OCI-LY7 (cell line): ENCODE measurements at regions not wholly inside any gene's neighbourhood (a gene's known extent, or its start where the extent isn't known, plus 50 kb on each side); places are given as distances from the start of the nearest gene placed in this dataset.

Source experiments
- BruUV-seq: library from RNA; stranded (reverse); fragments of 400-500 nt; replicated peaks from 2 replicates; lab custom pipeline; 2021; lab: Mats Ljungman, UMichigan
- CTCF ChIA-PET: fragments of 300-600 bp; sonication (Branson Sonifier 250); formaldehyde crosslinking; loops from one replicate; lab custom pipeline; 2022; ENCODE audit warnings: antibody characterized with exemption; ENCODE audit not compliant: unreplicated experiment; lab: Charles Lee
- POLR2A ChIA-PET: fragments of 300-600 bp; sonication (Branson Sonifier 250); formaldehyde crosslinking; loops from one replicate; lab custom pipeline; 2022; ENCODE audit warnings: antibody characterized with exemption; lab: Charles Lee
- DNase-seq: peaks from one replicate; pipeline ENCODE4 v3.0.0-alpha.2; 2015; ENCODE audit warnings: low spot score
- H2AFZ ChIP-seq: fragments of 200-600 bp; sonication (generic), shearing (Covaris generic); 2 replicates; pipeline ENCODE4 v1.6.1; 2014; ENCODE audit warnings: mild to moderate bottlenecking, antibody characterized with exemption, low read length, moderate library complexity
- H3K27ac ChIP-seq: fragments of 200-600 bp; sonication (generic); 2 replicates; pipeline ENCODE4 v1.5.1; 2014; ENCODE audit warnings: mixed run types, low read depth, mild to moderate bottlenecking, moderate library complexity, low read length, inconsistent platforms; ENCODE audit not compliant: poor library complexity, severe bottlenecking
- H3K36me3 ChIP-seq: fragments of 200-600 bp; sonication (generic); 2 replicates; pipeline ENCODE4 v1.6.1; 2014; ENCODE audit warnings: mild to moderate bottlenecking, antibody characterized with exemption, low read length, moderate library complexity, mixed read lengths; ENCODE audit not compliant: insufficient read depth
- H3K4me1 ChIP-seq: fragments of 200-600 bp; sonication (generic); 2 replicates; pipeline ENCODE4 v1.5.1; 2014; ENCODE audit warnings: mild to moderate bottlenecking, low read length; ENCODE audit not compliant: insufficient read depth, poor library complexity, severe bottlenecking
- H3K4me2 ChIP-seq: fragments of 200-600 bp; sonication (generic); 2 replicates; pipeline ENCODE4 v1.6.1; 2014; ENCODE audit warnings: mild to moderate bottlenecking, low read length
- H3K4me3 ChIP-seq: fragments of 200-600 bp; sonication (generic); 2 replicates; pipeline ENCODE4 v1.5.1; 2014; ENCODE audit warnings: mild to moderate bottlenecking, low read depth, low read length; ENCODE audit not compliant: poor library complexity, severe bottlenecking
- H3K79me2 ChIP-seq: fragments of 200-600 bp; sonication (generic); 2 replicates; pipeline ENCODE4 v1.6.1; 2016; ENCODE audit warnings: low read depth, mild to moderate bottlenecking, low read length, moderate library complexity, mixed read lengths; ENCODE audit not compliant: insufficient read depth
- H3K9me2 ChIP-seq: fragments of 200-600 bp; sonication (generic); 2 replicates; pipeline ENCODE4 v1.6.1; 2016; ENCODE audit warnings: mild to moderate bottlenecking, low read length, mixed read lengths; ENCODE audit not compliant: insufficient read depth
- H3K9me3 ChIP-seq: fragments of 200-600 bp; sonication (generic); 2 replicates; pipeline ENCODE4 v1.6.1; 2014; ENCODE audit warnings: mild to moderate bottlenecking, mixed run types, low read length, mixed read lengths
- H4K20me1 ChIP-seq: fragments of 200-600 bp; sonication (generic); 2 replicates; pipeline ENCODE4 v1.6.1; 2014; ENCODE audit warnings: mild to moderate bottlenecking, antibody characterized with exemption, low read length, moderate library complexity, mixed read lengths; ENCODE audit not compliant: insufficient read depth
- CTCF ChIP-seq: fragments of 200-600 bp; sonication (generic); conservative IDR thresholded peaks from 2 replicates; pipeline ENCODE4 v1.5.1; 2014; ENCODE audit warnings: mild to moderate bottlenecking, antibody characterized with exemption, low read length, moderate library complexity, mixed read lengths
- EZH2phosphoT487 ChIP-seq: fragments of 200-600 bp; sonication (generic); IDR thresholded peaks from 2 replicates; pipeline ENCODE4 v1.6.1; 2018; ENCODE audit warnings: low read depth, borderline replicate concordance, mild to moderate bottlenecking, mixed run types, antibody characterized with exemption, low read length, moderate library complexity, mixed read lengths
- intact Hi-C: fragments of 100-400 bp; cut with micrococcal nuclease; formaldehyde crosslinking; loops from one replicate; pipeline ENCODE4 v1.10.0; 2022; ENCODE audit not compliant: unreplicated experiment

DNA sequence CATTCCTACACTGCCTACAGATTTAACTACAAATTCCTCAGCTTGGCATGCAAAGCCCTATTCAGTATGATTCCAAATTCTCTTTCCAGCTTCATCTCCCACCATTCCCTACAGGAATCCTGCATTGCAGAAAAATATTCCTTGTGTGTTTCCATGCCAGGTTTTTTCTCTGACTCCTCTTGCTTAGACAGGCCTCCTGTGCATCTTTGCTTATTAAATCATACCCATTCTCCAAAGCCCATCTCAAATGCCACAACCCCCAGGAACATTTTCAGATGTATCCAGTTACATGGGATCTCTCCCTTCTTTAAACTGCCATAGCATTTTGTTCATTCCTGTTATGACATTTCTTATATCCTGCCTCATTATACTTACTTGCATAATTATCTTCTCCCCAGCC is 106.4 kb upstream of the GRIA3 start:
- no peak for DNase-seq
- H3K9me2 ChIP-seq: no peaks in the 10 kb centered on the region
- no peaks in the 10 kb centered on the region for H3K79me2 ChIP-seq
- TF ChIP-seq EZH2phosphoT487 (no peak), CTCF (no peak)
- ChIA-PET CTCF (no interaction called here), POLR2A (interaction anchor here (0.6 kb wide), 1 partner anchor 57 kb away, joined by 3 read pairs; no protein-coding TSS in a partner anchor)
- no peaks in the 10 kb centered on the region for H4K20me1 ChIP-seq
- intact Hi-C loops: no loop called here
- no peak overlapping the region for H3K4me2 ChIP-seq
- H3K9me3 ChIP-seq: no peaks in the 10 kb centered on the region
- H2AFZ ChIP-seq: no peak overlapping the region
- BruUV-seq: no TSS peak
- H3K27ac ChIP-seq: no peak overlapping the region
- H3K4me3 ChIP-seq: no peak overlapping the region
- no peaks in the 10 kb centered on the region for H3K36me3 ChIP-seq
- no peaks in the 10 kb centered on the region for H3K4me1 ChIP-seq

DNA sequence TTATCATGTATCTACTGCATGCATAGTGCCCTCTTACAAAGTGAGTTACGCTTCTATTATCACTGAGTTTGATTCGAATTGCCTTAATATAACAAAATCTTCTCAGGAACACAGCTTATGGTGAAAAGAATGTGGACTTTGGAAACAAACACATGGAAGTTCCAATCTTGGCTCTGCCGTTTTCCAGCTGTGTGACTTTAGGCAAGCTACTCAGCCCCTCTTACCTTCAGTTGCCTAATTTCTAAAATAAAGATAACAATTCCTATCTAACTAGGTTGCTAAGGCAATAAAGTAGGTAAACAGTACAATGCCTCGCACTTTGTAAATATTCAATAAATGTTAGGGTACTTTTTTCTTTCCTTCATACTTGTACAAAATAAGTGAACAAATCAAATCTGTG is 104.0 kb upstream of the GRIA3 start:
- ChIA-PET CTCF (no interaction called here), POLR2A (no interaction called here)
- Histone ChIP-seq H4K20me1 (no peaks in the 10 kb centered on the region), H3K9me3 (no peaks in the 10 kb centered on the region), H3K79me2 (no peaks in the 10 kb centered on the region), H3K27ac (no peak overlapping the region), H3K4me3 (no peak overlapping the region), H3K4me1 (no peaks in the 10 kb centered on the region), H3K9me2 (no peaks in the 10 kb centered on the region), H3K4me2 (no peak overlapping the region), H2AFZ (no peak overlapping the region), H3K36me3 (no peaks in the 10 kb centered on the region)
- BruUV-seq: no TSS peak
- no peak for TF ChIP-seq CTCF
- TF ChIP-seq EZH2phosphoT487: no peak
- no peak for DNase-seq
- intact Hi-C loops: no loop called here

- Histone ChIP-seq H3K79me2 (no peaks in the 10 kb centered on the region), H3K4me3 (no peak overlapping the region), H3K4me1 (no peaks in the 10 kb centered on the region), H3K9me2 (no peaks in the 10 kb centered on the region), H3K9me3 (no peaks in the 10 kb centered on the region), H3K27ac (no peak overlapping the region), H3K36me3 (no peaks in the 10 kb centered on the region), H2AFZ (no peak overlapping the region), H3K4me2 (no peak overlapping the region), H4K20me1 (no peaks in the 10 kb centered on the region)
- no peak for DNase-seq
- TF ChIP-seq CTCF (no peak), EZH2phosphoT487 (no peak)
- intact Hi-C loops: no loop called here
- CTCF ChIA-PET: no interaction called here
- no TSS peak for BruUV-seq
- POLR2A ChIA-PET: no interaction called here
Measured at GRCh38 chrX:123081776-123082175, 102.3 kb upstream of the GRIA3 start.
